Endothelial cell of umbilical vein (primary cell): ENCODE measurements at regions not wholly inside any gene's neighbourhood (a gene's known extent, or its start where the extent isn't known, plus 50 kb on each side); places are given as distances from the start of the nearest gene placed in this dataset.
"Not testable (repeated sequence)": the region's sequence is repeated elsewhere in the genome, so short reads cannot be mapped to it uniquely, and the experiment has no call there.

Experiments used
- BruUV-seq: library from RNA; stranded (reverse); fragments of 400-500 nt; replicated peaks from 2 replicates; lab custom pipeline; 2021; lab: Mats Ljungman, UMichigan
- CTCF ChIA-PET: fragments of 300-600, 350-600 bp; sonication (Branson Sonifier 250); formaldehyde crosslinking; loops from one replicate; lab custom pipeline; 2021; ENCODE audit warnings: antibody characterized with exemption, inconsistent platforms; lab: Charles Lee
- POLR2A ChIA-PET: fragments of 300-600, 350-600 bp; sonication (Branson Sonifier 250); formaldehyde crosslinking; loops from one replicate; lab custom pipeline; 2021; ENCODE audit warnings: antibody characterized with exemption, inconsistent platforms; lab: Charles Lee
- DNase-seq: peaks from one replicate; pipeline ENCODE4 v3.0.0-alpha.2; 2011; ENCODE audit warnings: low read depth, low spot score
- FAIRE-seq: peaks from 2 replicates; lab custom pipeline; 2011; peaks lifted over from hg19 to GRCh38; lab: Jason Lieb, UNC
- H2AFZ ChIP-seq: 2 replicates; pipeline ENCODE4 v1.6.0; 2012; ENCODE audit warnings: low read depth, low read length, control low read depth, inconsistent platforms
- H3K27ac ChIP-seq: 2 replicates; pipeline ENCODE4 v1.5.1; 2011; ENCODE audit warnings: low read depth, mild to moderate bottlenecking, control low read depth, low read length, moderate library complexity; ENCODE audit not compliant: insufficient read depth
- H3K27me3 ChIP-seq, 2 experiments: 2 replicates each; pipeline versions ENCODE4 v1.6.0 to v1.6.1; 2011; ENCODE audit warnings: low read length in 2 of 2, mixed read lengths in 1 of 2; ENCODE audit not compliant: control insufficient read depth in 2 of 2, insufficient read depth in 2 of 2
- H3K36me3 ChIP-seq, 2 experiments: 2 replicates in 1 of 2; 3 replicates in 1 of 2; pipeline ENCODE4 v1.5.1; 2011; ENCODE audit warnings: low read length in 2 of 2, mild to moderate bottlenecking in 1 of 2, moderate library complexity in 1 of 2; ENCODE audit not compliant: control insufficient read depth in 2 of 2, insufficient read depth in 2 of 2; ENCODE audit errors: extremely low read depth in 1 of 2
- H3K4me1 ChIP-seq: 3 replicates; pipeline ENCODE4 v1.5.1; 2011; ENCODE audit warnings: mild to moderate bottlenecking, low read length; ENCODE audit not compliant: control insufficient read depth, insufficient read depth; ENCODE audit errors: extremely low read depth
- H3K4me2 ChIP-seq: 2 replicates; pipeline ENCODE4 v1.6.1; 2011; ENCODE audit warnings: low read length, control low read depth, mixed read lengths; ENCODE audit not compliant: insufficient read depth
- H3K4me3 ChIP-seq, 3 experiments: fragments of 200-600 bp in 1 of 3; sonication (generic), shearing (Covaris generic) in 1 of 3; replicated peaks in 1 of 3; 2 replicates each; pipeline ENCODE4 v1.5.1; 2011 to 2016; ENCODE audit warnings: control low read depth in 3 of 3, low read length in 3 of 3, mild to moderate bottlenecking in 2 of 3, inconsistent platforms in 1 of 3, low read depth in 1 of 3, moderate library complexity in 1 of 3; ENCODE audit not compliant: insufficient read depth in 1 of 3
- H3K79me2 ChIP-seq: 2 replicates; pipeline ENCODE4 v1.6.0; 2012; ENCODE audit warnings: low read length, inconsistent platforms; ENCODE audit not compliant: control insufficient read depth, insufficient read depth
- H3K9ac ChIP-seq: replicated peaks from 2 replicates; pipeline ENCODE3; 2011; ENCODE audit warnings: low read length, control low read depth; ENCODE audit not compliant: insufficient read depth; ENCODE audit errors: extremely low read depth
- H3K9me1 ChIP-seq: replicated peaks from 3 replicates; pipeline ENCODE4 v1.6.0; 2011; ENCODE audit warnings: mild to moderate bottlenecking, low read length; ENCODE audit not compliant: control insufficient read depth, insufficient read depth; ENCODE audit errors: extremely low read depth
- H3K9me3 ChIP-seq: replicated peaks from 2 replicates; pipeline ENCODE4 v1.5.1; 2012; ENCODE audit warnings: low read length, inconsistent platforms; ENCODE audit not compliant: control insufficient read depth, insufficient read depth
- H4K20me1 ChIP-seq: replicated peaks from 2 replicates; pipeline ENCODE3; 2011; ENCODE audit warnings: mild to moderate bottlenecking, low read length; ENCODE audit not compliant: control insufficient read depth, insufficient read depth; ENCODE audit errors: extremely low read depth
- EZH2 ChIP-seq: IDR thresholded peaks from 2 replicates; pipeline ENCODE4 v1.6.1; 2012; ENCODE audit warnings: borderline replicate concordance, low read depth, mild to moderate bottlenecking, moderate library complexity, low read length, inconsistent platforms; ENCODE audit not compliant: severe bottlenecking
- dilution Hi-C: fragments of 300-500 bp; cut with MboI; formaldehyde crosslinking; loops from one replicate; pipeline ENCODE4 v1.15.0; 2019; ENCODE audit warnings: low sequenced_read_pairs; ENCODE audit not compliant: extremely low pct_ligation_motif_present
- intact Hi-C: fragments of 100-400 bp; cut with micrococcal nuclease; formaldehyde crosslinking; loops from one replicate; pipeline ENCODE4 v1.10.0; 2022

- Histone ChIP-seq H3K27me3 (no peaks in the 10 kb centered on the region), H3K9me1 (no peaks in the 10 kb centered on the region), H3K9me3 (no peaks in the 10 kb centered on the region), H3K79me2 (no peaks in the 10 kb centered on the region), H3K9ac (no peak overlapping the region), H3K4me2 (no peak overlapping the region), H2AFZ (no peak overlapping the region), H3K4me1 (peaks cover 8% of the 10 kb centered on the region), H3K4me3 (no peak overlapping the region), H3K27ac (no peak overlapping the region), H3K36me3 (no peaks in the 10 kb centered on the region), H4K20me1 (no peaks in the 10 kb centered on the region)
- dilution Hi-C loops (no loop called here), intact Hi-C loops (no loop called here)
- no TSS peak for BruUV-seq
- TF ChIP-seq EZH2: no peak
- POLR2A ChIA-PET: no interaction called here
- CTCF ChIA-PET: interaction anchor here (1.6 kb wide), 1 partner anchor 12 kb away, joined by 5 read pairs; no protein-coding TSS in a partner anchor
- no peak for FAIRE-seq
- no peak for DNase-seq
Observed at GRCh38 chr3:144818973-144819372, 847.4 kb downstream of the DIPK2A start.

DNA sequence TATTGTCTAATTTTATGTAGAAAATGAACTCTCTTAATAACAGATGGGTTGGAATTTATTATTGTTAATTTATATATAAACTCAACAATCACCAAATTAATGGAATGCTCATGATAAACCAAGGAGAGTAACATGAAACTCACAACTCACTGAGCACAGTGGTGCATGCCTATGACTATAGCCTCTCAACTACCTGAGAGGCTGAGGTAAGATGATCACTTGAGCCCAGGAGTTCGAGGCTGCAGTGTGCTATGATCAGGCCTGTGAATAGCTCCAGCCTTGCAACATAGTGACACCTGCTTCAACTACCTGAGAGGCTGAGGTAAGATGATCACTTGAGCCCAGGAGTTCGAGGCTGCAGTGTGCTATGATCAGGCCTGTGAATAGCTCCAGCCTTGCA, 848.6 kb downstream of the DIPK2A start:
- intact Hi-C loops, DNase-seq, H3K9me1 ChIP-seq, POLR2A ChIA-PET, H3K79me2 ChIP-seq, H3K27me3 ChIP-seq, H3K9me3 ChIP-seq, H2AFZ ChIP-seq, FAIRE-seq, H3K4me2 ChIP-seq, H3K27ac ChIP-seq, H3K4me1 ChIP-seq, H3K9ac ChIP-seq, dilution Hi-C loops, H4K20me1 ChIP-seq, BruUV-seq, H3K36me3 ChIP-seq, CTCF ChIA-PET, H3K4me3 ChIP-seq: not testable (repeated sequence)
